ENCODE measurements at regions not wholly inside any gene's neighbourhood (a gene's known extent, or its start where the extent isn't known, plus 50 kb on each side); places are given as distances from the start of the nearest gene placed in this dataset.

GRCh38 chr5:28714907-28715698, 1676.7 kb upstream of the CDH9 start:
- intact Hi-C loops (cut with micrococcal nuclease; ENCODE audit: unreplicated experiment) = no loop called here
- Histone ChIP-seq H3K4me2 (ENCODE audit: low read length) (no peak overlapping the region), H3K9me2 (ENCODE audit: insufficient read depth, low read length) (no peaks in the 10 kb centered on the region), H3K9me3 (ENCODE audit: low read length) (no peaks in the 10 kb centered on the region), H2AFZ (ENCODE audit: low read length) (no peak overlapping the region), H3K79me2 (ENCODE audit: insufficient read depth, low read depth, low read length) (no peaks in the 10 kb centered on the region), H3K36me3 (ENCODE audit: insufficient read depth, low read length) (no peaks in the 10 kb centered on the region), H3K4me3 (ENCODE audit: low read depth, low read length, poor library complexity, severe bottlenecking) (no peak overlapping the region), H3K4me1 (ENCODE audit: insufficient read depth, low read length, poor library complexity, severe bottlenecking) (no peaks in the 10 kb centered on the region), H4K20me1 (ENCODE audit: insufficient read depth, low read length) (no peaks in the 10 kb centered on the region), H3K27ac (ENCODE audit: low read depth, low read length, poor library complexity, severe bottlenecking) (no peak overlapping the region)
- TF ChIP-seq EZH2phosphoT487 (IDR thresholded peaks at IDR 0.05; ENCODE audit: borderline replicate concordance, low read depth, low read length) (no peak), CTCF (conservative IDR thresholded peaks at IDR 0.05; ENCODE audit: low read length) (no peak)
- POLR2A ChIA-PET = interaction anchor here (0.7 kb wide), 1 partner anchor 624 kb away, joined by 4 read pairs; no protein-coding TSS in a partner anchor
- BruUV-seq (replicated peaks) = no TSS peak
- DNase-seq (ENCODE audit: low spot score) = no peak
- CTCF ChIA-PET (ENCODE audit: unreplicated experiment) = no interaction called here

GRCh38 chr5:28710360-28710759, 1672.0 kb upstream of the CDH9 start:
- TF ChIP-seq EZH2phosphoT487 (IDR thresholded peaks at IDR 0.05; ENCODE audit: borderline replicate concordance, low read depth, low read length) (no peak), CTCF (conservative IDR thresholded peaks at IDR 0.05; ENCODE audit: low read length) (no peak)
- ChIA-PET POLR2A (no interaction called here), CTCF (ENCODE audit: unreplicated experiment) (no interaction called here)
- BruUV-seq (replicated peaks) = no TSS peak
- H3K9me2 ChIP-seq (ENCODE audit: insufficient read depth, low read length) = no peaks in the 10 kb centered on the region
- no peaks in the 10 kb centered on the region for H3K4me1 ChIP-seq (ENCODE audit: insufficient read depth, low read length, poor library complexity, severe bottlenecking)
- no peak overlapping the region for H3K4me2 ChIP-seq (ENCODE audit: low read length)
- H3K27ac ChIP-seq (ENCODE audit: low read depth, low read length, poor library complexity, severe bottlenecking) = no peak overlapping the region
- H3K4me3 ChIP-seq (ENCODE audit: low read depth, low read length, poor library complexity, severe bottlenecking) = no peak overlapping the region
- H4K20me1 ChIP-seq (ENCODE audit: insufficient read depth, low read length) = no peaks in the 10 kb centered on the region
- no peak for DNase-seq (ENCODE audit: low spot score)
- no peaks in the 10 kb centered on the region for H3K79me2 ChIP-seq (ENCODE audit: insufficient read depth, low read depth, low read length)
- intact Hi-C loops (cut with micrococcal nuclease; ENCODE audit: unreplicated experiment) = no loop called here
- H3K36me3 ChIP-seq (ENCODE audit: insufficient read depth, low read length) = no peaks in the 10 kb centered on the region
- H2AFZ ChIP-seq (ENCODE audit: low read length) = no peak overlapping the region
- H3K9me3 ChIP-seq (ENCODE audit: low read length) = no peaks in the 10 kb centered on the region

- Histone ChIP-seq H3K9me3 (ENCODE audit: low read length) (no peaks in the 10 kb centered on the region), H2AFZ (ENCODE audit: low read length) (no peak overlapping the region), H3K4me2 (ENCODE audit: low read length) (no peak overlapping the region), H3K4me3 (ENCODE audit: low read depth, low read length, poor library complexity, severe bottlenecking) (no peak overlapping the region), H4K20me1 (ENCODE audit: insufficient read depth, low read length) (no peaks in the 10 kb centered on the region), H3K79me2 (ENCODE audit: insufficient read depth, low read depth, low read length) (no peaks in the 10 kb centered on the region), H3K4me1 (ENCODE audit: insufficient read depth, low read length, poor library complexity, severe bottlenecking) (no peaks in the 10 kb centered on the region), H3K36me3 (ENCODE audit: insufficient read depth, low read length) (no peaks in the 10 kb centered on the region), H3K9me2 (ENCODE audit: insufficient read depth, low read length) (no peaks in the 10 kb centered on the region), H3K27ac (ENCODE audit: low read depth, low read length, poor library complexity, severe bottlenecking) (no peak overlapping the region)
- DNase-seq (ENCODE audit: low spot score) = no peak
- TF ChIP-seq CTCF (conservative IDR thresholded peaks at IDR 0.05; ENCODE audit: low read length) (no peak), EZH2phosphoT487 (IDR thresholded peaks at IDR 0.05; ENCODE audit: borderline replicate concordance, low read depth, low read length) (no peak)
- intact Hi-C loops (cut with micrococcal nuclease; ENCODE audit: unreplicated experiment) = no loop called here
- POLR2A ChIA-PET = interaction anchor here (0.7 kb wide), 2 partner anchors 38 to 312 kb away, joined by 3 read pairs; no protein-coding TSS in a partner anchor
- BruUV-seq (replicated peaks) = no TSS peak
- CTCF ChIA-PET (ENCODE audit: unreplicated experiment) = no interaction called here
These were observed 1670.1 kb upstream of the CDH9 start for GRCh38 chr5:28708472-28708871.

Data from OCI-LY7 (cell line).